ENCODE measurements at regions not wholly inside any gene's neighbourhood (a gene's known extent, or its start where the extent isn't known, plus 50 kb on each side); places are given as distances from the start of the nearest gene placed in this dataset.

GRCh38 chr3:106034313-106034712, 165.5 kb upstream of the CBLB start:
- H3K27ac Mint-ChIP-seq, result no peak overlapping the region

More at GRCh38 chr3:106034313-106034712, 165.5 kb upstream of the CBLB start:
- H2AFZ ChIP-seq, result no peak overlapping the region
- Mint-ChIP-seq H3K4me1 (no peaks in the 10 kb centered on the region), H3K36me3 (ENCODE audit: low read depth) (no peaks in the 10 kb centered on the region; the same call in 2 of the 3 replicates), H3K9me3 (no peaks in the 10 kb centered on the region), H3K4me3 (no peak overlapping the region), H3K27me3 (ENCODE audit: insufficient read depth, low read depth, poor library complexity) (peaks cover 3% of the 10 kb centered on the region)
- no peaks in the 10 kb centered on the region for H3K36me3 ChIP-seq (ENCODE audit: insufficient read depth)
- H3K27ac ChIP-seq (ENCODE audit: low read depth), result no peak overlapping the region
- no peak overlapping the region for H3K4me3 ChIP-seq
- H4K20me1 ChIP-seq (replicated peaks; ENCODE audit: insufficient read depth), result no peaks in the 10 kb centered on the region
- H3K27me3 ChIP-seq (ENCODE audit: insufficient read depth), result no peaks in the 10 kb centered on the region
- ATAC-seq (no peak), DNase-seq (ENCODE audit: low spot score) (no peak)
- no peaks in the 10 kb centered on the region for H3K4me1 ChIP-seq (ENCODE audit: insufficient read depth)
- H3K4me2 ChIP-seq, result no peak overlapping the region
- no peaks in the 10 kb centered on the region for H3F3A ChIP-seq (replicated peaks; ENCODE audit: low read depth)
- no peaks in the 10 kb centered on the region for H3K79me2 ChIP-seq (replicated peaks; ENCODE audit: insufficient read depth)
- no peaks in the 10 kb centered on the region for H3K9me2 ChIP-seq (ENCODE audit: insufficient read depth)
- TF ChIP-seq EZH2 (IDR thresholded peaks at IDR 0.05; ENCODE audit: low read depth, unreplicated experiment) (no peak), ZNF462 (CRISPR knock-in tag; IDR thresholded peaks at IDR 0.05) (no peak), NANOG (IDR thresholded peaks at IDR 0.05; ENCODE audit: borderline replicate concordance) (no peak), ZNF114 (CRISPR knock-in tag; IDR thresholded peaks at IDR 0.05) (no peak), CREB1 (CRISPR knock-in tag; IDR thresholded peaks at IDR 0.05; ENCODE audit: low read depth) (no peak), ZNF331 (CRISPR knock-in tag; IDR thresholded peaks at IDR 0.05; ENCODE audit: low read depth) (no peak), JUNB (IDR thresholded peaks at IDR 0.05; ENCODE audit: unreplicated experiment) (no peak), POLR2AphosphoS5 (IDR thresholded peaks at IDR 0.05; ENCODE audit: low read depth) (no peak), STAT1 (IDR thresholded peaks at IDR 0.05; ENCODE audit: unreplicated experiment) (no peak), REST (IDR thresholded peaks at IDR 0.05; ENCODE audit: unreplicated experiment) (no peak), EZH2phosphoT487 (IDR thresholded peaks at IDR 0.05; ENCODE audit: unreplicated experiment) (no peak)
- TF ChIP-seq, protein P1, sequence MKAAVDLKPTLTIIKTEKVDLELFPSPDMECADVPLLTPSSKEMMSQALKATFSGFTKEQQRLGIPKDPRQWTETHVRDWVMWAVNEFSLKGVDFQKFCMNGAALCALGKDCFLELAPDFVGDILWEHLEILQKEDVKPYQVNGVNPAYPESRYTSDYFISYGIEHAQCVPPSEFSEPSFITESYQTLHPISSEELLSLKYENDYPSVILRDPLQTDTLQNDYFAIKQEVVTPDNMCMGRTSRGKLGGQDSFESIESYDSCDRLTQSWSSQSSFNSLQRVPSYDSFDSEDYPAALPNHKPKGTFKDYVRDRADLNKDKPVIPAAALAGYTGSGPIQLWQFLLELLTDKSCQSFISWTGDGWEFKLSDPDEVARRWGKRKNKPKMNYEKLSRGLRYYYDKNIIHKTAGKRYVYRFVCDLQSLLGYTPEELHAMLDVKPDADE (IDR thresholded peaks at IDR 0.05), result no peak
- TF ChIP-seq, protein P2, sequence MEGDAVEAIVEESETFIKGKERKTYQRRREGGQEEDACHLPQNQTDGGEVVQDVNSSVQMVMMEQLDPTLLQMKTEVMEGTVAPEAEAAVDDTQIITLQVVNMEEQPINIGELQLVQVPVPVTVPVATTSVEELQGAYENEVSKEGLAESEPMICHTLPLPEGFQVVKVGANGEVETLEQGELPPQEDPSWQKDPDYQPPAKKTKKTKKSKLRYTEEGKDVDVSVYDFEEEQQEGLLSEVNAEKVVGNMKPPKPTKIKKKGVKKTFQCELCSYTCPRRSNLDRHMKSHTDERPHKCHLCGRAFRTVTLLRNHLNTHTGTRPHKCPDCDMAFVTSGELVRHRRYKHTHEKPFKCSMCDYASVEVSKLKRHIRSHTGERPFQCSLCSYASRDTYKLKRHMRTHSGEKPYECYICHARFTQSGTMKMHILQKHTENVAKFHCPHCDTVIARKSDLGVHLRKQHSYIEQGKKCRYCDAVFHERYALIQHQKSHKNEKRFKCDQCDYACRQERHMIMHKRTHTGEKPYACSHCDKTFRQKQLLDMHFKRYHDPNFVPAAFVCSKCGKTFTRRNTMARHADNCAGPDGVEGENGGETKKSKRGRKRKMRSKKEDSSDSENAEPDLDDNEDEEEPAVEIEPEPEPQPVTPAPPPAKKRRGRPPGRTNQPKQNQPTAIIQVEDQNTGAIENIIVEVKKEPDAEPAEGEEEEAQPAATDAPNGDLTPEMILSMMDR (conservative IDR thresholded peaks at IDR 0.05; ENCODE audit: low read depth in 2 of 2), result no peak

All from GM23338 (cell line).